HG03159 (cell line): ENCODE measurements at regions not wholly inside any gene's neighbourhood (a gene's known extent, or its start where the extent isn't known, plus 50 kb on each side); places are given as distances from the start of the nearest gene placed in this dataset.
"Not testable (repeated sequence)": the region's sequence is repeated elsewhere in the genome, so short reads cannot be mapped to it uniquely, and the experiment has no call there.

Experiments
- ATAC-seq: cut with Tn5 transposase; IDR thresholded peaks from one replicate; pipeline ENCODE4 v1.9.1; 2021; ENCODE audit warnings: mild to moderate bottlenecking, moderate library complexity; ENCODE audit not compliant: unreplicated experiment

DNA sequence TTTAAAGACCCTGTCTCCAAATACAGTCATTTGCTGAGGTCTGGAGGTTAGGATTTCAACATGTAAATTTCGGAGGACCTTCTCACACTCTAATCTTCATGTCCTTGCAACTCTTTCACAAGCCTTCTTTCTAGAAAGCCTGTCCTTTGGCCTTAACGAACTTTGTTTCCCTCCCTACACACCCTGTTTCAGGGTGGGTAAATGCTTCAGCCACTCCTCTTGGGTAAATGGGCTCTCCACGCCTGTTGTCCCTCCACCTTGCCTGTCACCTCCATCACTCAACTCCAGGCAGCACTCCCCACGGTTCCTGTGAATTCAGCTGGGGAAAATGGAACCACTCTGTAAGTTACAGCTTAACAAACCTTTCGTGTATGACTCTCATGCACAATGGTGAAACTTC, 84.0 kb upstream of the COG2 start:
- ATAC-seq, result no peak

DNA sequence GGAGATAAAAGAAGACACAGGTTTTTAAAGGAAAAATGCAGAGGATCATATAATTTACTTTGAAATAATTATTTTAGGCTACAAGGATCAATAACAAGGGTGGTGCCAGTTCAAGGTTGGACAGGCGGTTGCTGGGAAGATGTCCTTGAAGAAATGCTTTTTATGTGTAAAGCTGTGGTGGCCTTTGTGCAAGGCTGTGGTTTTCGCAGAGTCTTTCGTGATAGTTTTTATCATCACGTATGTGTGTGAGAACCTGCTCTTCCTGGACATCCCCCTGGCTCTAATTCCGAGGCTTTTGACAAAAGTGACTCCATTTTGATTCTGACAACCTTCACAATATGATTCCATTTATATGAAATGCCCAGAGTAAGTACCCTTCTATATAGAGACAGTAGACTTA, 85.8 kb upstream of the COG2 start:
- ATAC-seq, result no peak

GRCh38 chr1:230555814-230556213, 86.5 kb upstream of the COG2 start:
- ATAC-seq, result no peak

- ATAC-seq, result no peak
These were observed 89.4 kb upstream of the COG2 start for GRCh38 chr1:230552880-230553279.

DNA sequence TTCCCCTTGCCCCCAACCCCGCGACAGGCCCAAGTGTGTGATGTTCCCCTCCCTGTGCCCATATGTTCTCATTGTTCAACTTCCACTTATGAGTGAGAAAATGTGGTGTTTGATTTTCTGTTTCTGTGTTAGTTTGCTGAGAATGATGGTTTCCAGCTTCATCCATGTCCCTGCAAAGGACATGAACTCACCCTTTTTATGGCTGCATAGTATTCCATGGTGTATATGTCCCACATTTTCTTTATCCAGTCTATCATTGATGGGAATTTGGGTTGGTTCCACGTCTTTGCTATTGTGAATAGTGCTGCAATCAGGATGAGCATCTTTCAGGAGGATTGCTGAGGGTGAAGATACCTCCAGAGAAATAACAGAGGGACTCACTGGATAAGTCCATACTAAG, 91.3 kb upstream of the COG2 start:
- not testable (repeated sequence) for ATAC-seq

DNA sequence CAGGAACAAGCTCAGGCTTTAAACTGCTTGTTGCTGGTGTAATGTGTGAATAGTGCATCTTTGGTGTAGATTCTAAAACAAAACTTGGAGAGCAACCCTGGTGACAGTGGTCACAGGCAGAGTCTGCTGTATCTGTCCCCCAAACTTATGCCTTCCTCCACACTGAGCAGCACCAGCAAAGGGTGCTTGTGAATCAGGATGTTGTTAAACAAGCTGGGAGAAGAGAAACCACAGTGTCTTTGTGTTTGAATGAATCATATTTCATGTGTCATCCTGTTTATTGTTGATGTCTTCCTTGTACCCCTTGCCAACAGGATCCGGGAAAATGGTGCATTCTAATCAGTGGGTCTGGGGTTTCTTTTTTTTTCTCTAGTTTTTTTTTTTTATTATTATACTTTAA, 91.9 kb upstream of the COG2 start:
- no peak for ATAC-seq

DNA sequence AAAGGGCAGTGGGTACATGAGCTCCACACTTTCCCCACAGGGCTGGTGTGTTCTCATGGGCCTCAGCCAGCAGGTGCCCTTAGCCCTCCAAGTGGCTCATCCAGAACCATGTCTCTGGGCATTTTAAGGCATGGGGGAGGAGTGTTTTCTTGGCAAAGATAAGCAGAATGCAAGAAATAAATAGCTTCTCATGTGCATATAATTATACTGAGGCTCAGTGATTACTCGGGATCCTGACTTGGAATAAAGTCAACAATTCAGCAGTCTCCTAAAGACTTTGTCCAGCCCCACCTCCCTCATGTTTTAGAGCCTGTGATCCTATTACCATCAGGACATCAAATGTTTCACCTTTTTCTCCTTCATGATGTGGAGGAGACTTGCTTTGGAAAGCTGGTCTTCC, 92.7 kb upstream of the COG2 start:
- no peak for ATAC-seq

GRCh38 chr1:230548997-230549396, 93.3 kb upstream of the COG2 start:
- ATAC-seq, result no peak

GRCh38 chr1:230548357-230548756, 93.9 kb upstream of the COG2 start:
- no peak for ATAC-seq

- no peak for ATAC-seq
These were observed 97.1 kb upstream of the COG2 start for GRCh38 chr1:230545181-230545580.

DNA sequence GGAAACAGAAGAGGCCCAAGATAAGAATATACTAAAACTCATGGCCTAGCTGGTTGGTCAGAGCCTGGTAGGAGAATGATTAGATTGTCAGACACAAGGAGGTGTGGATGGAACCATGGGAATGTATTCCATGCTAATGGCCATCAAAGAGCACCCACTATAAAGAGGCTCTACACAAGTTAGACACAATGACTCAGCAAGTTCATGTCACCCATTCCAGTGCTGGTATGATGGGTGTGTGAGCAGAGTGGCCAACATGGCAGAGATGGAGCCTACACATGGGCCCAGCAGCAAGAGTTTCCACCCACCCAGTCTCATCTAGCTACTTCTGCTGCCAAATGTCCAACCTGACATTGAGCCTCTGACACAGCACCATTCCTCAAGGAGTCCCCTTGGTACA, 97.5 kb upstream of the COG2 start:
- ATAC-seq, result no peak

DNA sequence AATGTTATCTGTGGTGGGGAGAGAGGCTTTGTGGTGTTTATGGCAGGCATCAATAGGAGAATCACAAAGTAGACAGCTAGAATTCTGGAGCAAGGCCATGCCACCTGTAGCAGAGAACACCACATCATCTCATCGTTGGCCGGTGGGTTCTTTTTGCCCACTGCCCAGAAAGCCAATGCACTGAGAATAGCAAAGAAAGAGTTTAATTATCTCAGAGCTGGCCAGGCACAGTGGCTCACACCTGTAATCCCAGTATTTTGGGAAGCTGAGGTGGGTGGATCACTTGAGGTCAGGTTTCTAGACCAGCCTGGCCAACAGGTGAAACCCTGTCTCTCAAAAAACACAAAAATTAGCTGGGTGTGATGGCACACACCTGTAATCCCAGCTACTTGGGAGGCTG, 99.2 kb upstream of the COG2 start:
- ATAC-seq, result no peak

GRCh38 chr1:230542681-230543080, 99.6 kb upstream of the COG2 start:
- ATAC-seq, result no peak

- ATAC-seq, result no peak
These were observed 100.2 kb upstream of the COG2 start for GRCh38 chr1:230542054-230542453.

GRCh38 chr1:230541306-230541705, 101.0 kb upstream of the COG2 start:
- ATAC-seq, result no peak

GRCh38 chr1:230540421-230541155, 101.7 kb upstream of the COG2 start:
- no peak for ATAC-seq

DNA sequence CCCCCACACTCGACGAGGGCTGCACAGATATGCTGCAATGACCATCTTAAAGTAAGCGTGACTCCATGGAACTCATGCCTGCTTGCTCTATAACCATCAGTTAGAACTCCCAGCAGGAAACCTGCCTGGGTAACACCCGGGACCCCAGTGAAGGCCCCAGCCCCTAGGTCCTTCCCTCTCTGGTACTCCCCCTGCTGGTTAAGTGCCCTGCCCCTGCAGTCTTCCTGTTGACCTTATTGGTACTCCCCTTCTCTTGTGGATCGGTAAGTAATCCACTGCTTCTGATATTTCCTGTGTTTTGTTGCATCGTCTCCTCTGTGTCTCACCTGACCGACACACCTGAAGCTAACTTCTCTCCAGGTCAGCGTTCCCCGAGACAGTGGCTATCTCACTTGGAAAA, 104.8 kb upstream of the COG2 start:
- no peak for ATAC-seq

GRCh38 chr1:230536641-230537155, 105.6 kb upstream of the COG2 start:
- no peak for ATAC-seq

DNA sequence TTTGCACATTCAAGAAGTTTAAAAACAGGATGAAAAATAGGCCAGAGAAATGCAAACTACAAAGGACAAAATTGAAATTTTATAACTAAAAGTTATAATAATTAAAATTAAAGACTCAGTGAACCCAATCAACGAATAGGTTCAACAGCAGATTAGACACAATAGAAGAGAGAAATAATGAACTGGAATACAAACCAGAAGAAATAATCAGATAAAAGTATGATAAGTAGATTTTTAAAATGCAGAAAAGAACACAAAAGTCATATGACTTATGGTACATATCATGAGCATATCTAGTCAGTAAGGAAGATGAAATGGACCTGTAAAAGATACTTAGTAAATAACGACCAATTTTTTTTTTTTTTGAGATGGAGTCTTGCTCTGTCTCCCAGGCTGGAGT, 108.1 kb upstream of the COG2 start:
- ATAC-seq, result no peak

DNA sequence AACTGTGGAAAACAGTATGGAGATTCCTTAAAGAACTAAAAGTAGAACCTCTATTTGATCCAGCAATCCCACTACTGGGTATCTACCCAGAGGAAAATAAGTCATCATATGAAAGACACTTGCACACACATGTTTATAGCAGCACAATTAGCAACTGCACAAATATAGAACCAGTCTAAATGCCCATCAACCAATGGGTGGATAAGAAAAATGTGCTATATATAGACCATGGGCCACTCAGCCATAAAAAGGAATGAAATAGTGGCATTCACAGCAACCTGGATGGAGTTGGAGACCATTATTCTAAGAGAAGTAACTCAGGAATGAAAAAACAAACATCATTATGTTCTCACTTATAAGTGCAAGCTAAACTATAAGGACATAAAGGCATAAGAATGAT, 105.0 kb upstream of the PGBD5 start:
- ATAC-seq, result no peak

DNA sequence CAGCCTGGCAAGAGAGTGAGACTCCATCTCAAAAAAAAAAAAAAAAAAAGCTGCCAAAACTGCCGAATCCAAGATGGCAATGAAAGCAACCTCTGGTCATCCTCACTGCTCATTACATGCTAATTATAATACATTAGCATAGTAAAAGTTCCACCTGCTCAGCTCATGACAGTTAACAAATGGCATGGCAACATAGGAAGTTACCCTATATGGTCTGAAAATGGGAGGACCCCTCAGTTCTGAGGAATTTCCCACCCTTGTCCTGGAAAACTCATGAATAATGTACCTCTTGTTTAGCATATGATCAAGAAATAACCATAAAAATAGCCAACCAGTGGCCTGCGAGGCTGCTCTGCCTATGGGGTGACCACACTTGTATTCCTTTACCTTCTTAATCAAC, 93.1 kb upstream of the PGBD5 start:
- no peak for ATAC-seq

DNA sequence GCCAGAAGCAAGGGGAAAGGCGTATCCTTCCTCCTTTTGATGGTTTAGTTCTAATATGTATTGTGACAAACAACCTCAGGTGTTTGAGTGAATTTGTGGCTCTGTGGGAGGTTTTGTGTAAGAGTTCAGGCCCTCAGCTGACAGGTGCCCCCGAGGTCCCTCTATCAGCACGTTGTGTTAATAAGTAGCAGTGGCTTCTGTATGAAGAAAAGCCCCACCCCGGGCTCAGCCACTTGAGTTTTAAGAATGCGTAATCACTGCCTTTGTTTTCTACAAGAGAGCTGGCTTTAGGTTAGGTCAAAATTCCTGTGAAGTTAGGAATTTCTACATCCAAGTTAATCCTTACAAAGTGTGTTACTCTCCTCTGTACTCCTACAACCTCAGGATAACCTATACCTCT, 92.4 kb upstream of the PGBD5 start:
- ATAC-seq, result no peak

GRCh38 chr1:230517786-230518185, 91.7 kb upstream of the PGBD5 start:
- no peak for ATAC-seq
